GM12878 (cell line): ENCODE measurements at regions not wholly inside any gene's neighbourhood (a gene's known extent, or its start where the extent isn't known, plus 50 kb on each side); places are given as distances from the start of the nearest gene placed in this dataset.

Source experiments
- ATAC-seq: fragments of 200-7000 bp; cut with Tn5 transposase; 3 replicates; pipeline ENCODE4 v1.9.1; 2020; ENCODE audit warnings: mild to moderate bottlenecking, moderate library complexity
- BruUV-seq: library from RNA; stranded (reverse); fragments of 400-500 nt; replicated peaks from 2 replicates; lab custom pipeline; 2021; lab: Mats Ljungman, UMichigan
- CTCF ChIA-PET: fragments of 300-600 bp; sonication (Branson Sonifier 250); formaldehyde crosslinking; extraction: SDS; loops from one replicate; lab custom pipeline; 2021; ENCODE audit warnings: inconsistent platforms; lab: Yijun Ruan, JAX
- POLR2A ChIA-PET: fragments of 350-600 bp; formaldehyde crosslinking; extraction: SDS; loops from one replicate; lab custom pipeline; 2021; ENCODE audit warnings: inconsistent platforms; lab: Charles Lee
- RAD21 ChIA-PET: fragments of 300-600 bp; sonication (Branson Sonifier 250); formaldehyde crosslinking; loops from one replicate; lab custom pipeline; 2023; ENCODE audit warnings: antibody characterized with exemption; ENCODE audit not compliant: unreplicated experiment; lab: Charles Lee
- SMC1A ChIA-PET: fragments of 300-600 bp; sonication (Branson Sonifier 250); formaldehyde crosslinking; loops from one replicate; lab custom pipeline; 2023; ENCODE audit not compliant: unreplicated experiment, uncharacterized antibody; lab: Charles Lee
- DNase-seq: peaks from one replicate; pipeline ENCODE4 v3.0.0-alpha.2; 2011; ENCODE audit warnings: low read depth, low spot score
- FAIRE-seq: peaks from 3 replicates; lab custom pipeline; 2011; peaks lifted over from hg19 to GRCh38; lab: Jason Lieb, UNC
- H2AFZ ChIP-seq: 2 replicates; pipeline ENCODE4 v1.6.0; 2011; ENCODE audit warnings: low read depth, low read length, control low read depth; ENCODE audit not compliant: control insufficient read depth
- H3K27ac ChIP-seq: 2 replicates; pipeline ENCODE4 v1.5.1; 2011; ENCODE audit warnings: control low read depth; ENCODE audit not compliant: control insufficient read depth, insufficient read depth
- H3K27me3 ChIP-seq, 2 experiments: replicated peaks in 1 of 2; 2 replicates each; pipeline versions ENCODE4 v1.6.0 to v1.6.1; 2011; ENCODE audit warnings: low read length in 1 of 2; ENCODE audit not compliant: control insufficient read depth in 2 of 2, insufficient read depth in 2 of 2
- H3K36me3 ChIP-seq, 2 experiments: 2 replicates each; pipeline ENCODE4 v1.5.1; 2011; ENCODE audit warnings: low read length in 1 of 2; ENCODE audit not compliant: control insufficient read depth in 2 of 2, insufficient read depth in 2 of 2
- H3K4me1 ChIP-seq: 2 replicates; pipeline ENCODE4 v1.6.1; 2011; ENCODE audit warnings: mild to moderate bottlenecking, low read length, moderate library complexity, mixed read lengths; ENCODE audit not compliant: control insufficient read depth, insufficient read depth
- H3K4me2 ChIP-seq: 2 replicates; pipeline ENCODE4 v1.6.0; 2011; ENCODE audit warnings: control low read depth; ENCODE audit not compliant: control insufficient read depth, insufficient read depth
- H3K4me3 ChIP-seq: fragments of 200-600 bp; sonication (generic); 2 replicates; pipeline ENCODE4 v1.5.1; 2016
- H3K79me2 ChIP-seq: 2 replicates; pipeline ENCODE4 v1.6.0; 2011; ENCODE audit warnings: low read length; ENCODE audit not compliant: control insufficient read depth, insufficient read depth
- H3K9ac ChIP-seq: 2 replicates; pipeline ENCODE4 v1.8.0; 2011; ENCODE audit warnings: low read length, control low read depth, mixed read lengths; ENCODE audit not compliant: control insufficient read depth, insufficient read depth
- H3K9me3 ChIP-seq: replicated peaks from 3 replicates; pipeline ENCODE4 v1.5.1; 2011; ENCODE audit warnings: mild to moderate bottlenecking, low read length; ENCODE audit not compliant: control insufficient read depth, insufficient read depth
- H4K20me1 ChIP-seq: 2 replicates; pipeline ENCODE4 v1.6.0; 2011; ENCODE audit not compliant: control insufficient read depth, insufficient read depth
- ATF3 ChIP-seq: IDR thresholded peaks from 2 replicates; pipeline ENCODE4 v1.6.1; 2011; ENCODE audit warnings: low read depth, mild to moderate bottlenecking, low read length, moderate library complexity, borderline replicate concordance; ENCODE audit errors: extremely low read depth
- ATF7 ChIP-seq: fragments of 450-650 bp; IDR thresholded peaks from 2 replicates; pipeline ENCODE4 v1.6.1; 2016; ENCODE audit warnings: low read depth, mild to moderate bottlenecking
- BACH1 ChIP-seq: fragments of 450-650 bp; IDR thresholded peaks from 2 replicates; pipeline ENCODE4 v1.6.1; 2017; ENCODE audit warnings: mild to moderate bottlenecking, borderline replicate concordance
- BMI1 ChIP-seq: fragments of 450-650 bp; IDR thresholded peaks from 2 replicates; pipeline ENCODE4 v1.6.1; 2016; ENCODE audit warnings: mild to moderate bottlenecking, moderate library complexity, borderline replicate concordance
- CBX3 ChIP-seq: fragments of 200-600 bp; sonication (generic); IDR thresholded peaks from 2 replicates; pipeline ENCODE4 v1.6.1; 2016; ENCODE audit warnings: low read depth, borderline replicate concordance
- CHD1 ChIP-seq: IDR thresholded peaks from 2 replicates; pipeline ENCODE4 v1.6.1; 2012; ENCODE audit warnings: low read depth, low read length, improper control_type of control experiment
- HSF1 ChIP-seq: fragments of 150-350 bp; IDR thresholded peaks from 2 replicates; pipeline ENCODE4 v1.6.1; 2014; ENCODE audit warnings: mild to moderate bottlenecking, low read depth, low read length
- KLF5 ChIP-seq: fragments of 450-650 bp; IDR thresholded peaks from 2 replicates; pipeline ENCODE4 v1.6.1; 2014; ENCODE audit warnings: mild to moderate bottlenecking; ENCODE audit not compliant: partially characterized antibody
- MTA3 ChIP-seq: IDR thresholded peaks from 2 replicates; pipeline ENCODE4 v1.6.1; 2012; ENCODE audit warnings: low read length, inconsistent platforms, borderline replicate concordance
- PAX5 ChIP-seq: IDR thresholded peaks from 2 replicates; pipeline ENCODE4 v1.6.1; 2011; ENCODE audit warnings: low read depth, low read length, borderline replicate concordance
- POLR2AphosphoS2 ChIP-seq: IDR thresholded peaks from 2 replicates; pipeline ENCODE4 v1.6.1; 2011; ENCODE audit warnings: low read depth, mild to moderate bottlenecking, low read length, improper control_type of control experiment, moderate library complexity
- POU2F2 ChIP-seq: IDR thresholded peaks from 3 replicates; pipeline ENCODE4 v1.6.1; 2011; ENCODE audit warnings: low read depth, mild to moderate bottlenecking, low read length, borderline replicate concordance
- SMAD5 ChIP-seq: IDR thresholded peaks from 2 replicates; pipeline ENCODE4 v1.6.1; 2016; ENCODE audit warnings: antibody characterized with exemption, low read depth
- USF1 ChIP-seq: IDR thresholded peaks from 2 replicates; pipeline ENCODE4 v1.6.1; 2011; ENCODE audit warnings: borderline replicate concordance, low read depth, mild to moderate bottlenecking, moderate library complexity, mixed read lengths, low read length; ENCODE audit not compliant: insufficient read depth; ENCODE audit errors: extremely low read length
- ZBED1 ChIP-seq: IDR thresholded peaks from 2 replicates; pipeline ENCODE4 v1.6.1; 2016; ENCODE audit warnings: borderline replicate concordance
- ZNF622 ChIP-seq: fragments of 450-650 bp; IDR thresholded peaks from 2 replicates; pipeline ENCODE4 v1.6.1; 2017; ENCODE audit warnings: mild to moderate bottlenecking, inconsistent platforms
- WGBS: methylation state at CpG from one replicate; pipeline ENCODE4 v1.1.6; 2016; ENCODE audit warnings: low lambda C conversion rate; ENCODE audit not compliant: insufficient replicate concordance, insufficient coverage; ENCODE audit errors: missing lambda C conversion rate; 5-methylcytosine and 5-hydroxymethylcytosine counted together
- in situ Hi-C: fragments of 300-500 bp; cut with MboI; formaldehyde crosslinking; loops from 9 replicates; pipeline ENCODE4 v1.14.3; 2018; ENCODE audit warnings: mixed read lengths
- intact Hi-C: fragments of 100-400 bp; cut with micrococcal nuclease; formaldehyde crosslinking; loops from one replicate; pipeline ENCODE4 v1.14.2; 2022; ENCODE audit not compliant: unreplicated experiment

GRCh38 chr20:60400567-60400966 is 442.3 kb downstream of the CDH26 start:
- BruUV-seq = no TSS peak
- H3K4me1 ChIP-seq = no peaks in the 10 kb centered on the region
- in situ Hi-C loops (no loop called here), intact Hi-C loops (no loop called here)
- POLR2A ChIA-PET = no interaction called here
- TF ChIP-seq POU2F2 = no peak
- no peak for TF ChIP-seq MTA3
- TF ChIP-seq KLF5 = no peak
- no peak for TF ChIP-seq PAX5
- H3K9ac ChIP-seq = no peak overlapping the region
- no peaks in the 10 kb centered on the region for H3K27me3 ChIP-seq
- RAD21 ChIA-PET = no interaction called here
- FAIRE-seq = no peak
- H3K9me3 ChIP-seq = no peaks in the 10 kb centered on the region; the same call in 1 of the 3 replicates
- H2AFZ ChIP-seq = no peak overlapping the region
- no peak for DNase-seq
- no peaks in the 10 kb centered on the region for H4K20me1 ChIP-seq
- CTCF ChIA-PET = no interaction called here
- H3K79me2 ChIP-seq = no peaks in the 10 kb centered on the region
- H3K4me2 ChIP-seq = no peak overlapping the region
- 36% methylated on average over 1 of the region's 1 CpG for whole genome bisulfite sequencing
- H3K27ac ChIP-seq = no peak overlapping the region
- no peak overlapping the region for H3K4me3 ChIP-seq
- SMC1A ChIA-PET = no interaction called here
- ATAC-seq = no peak
- no peaks in the 10 kb centered on the region for H3K36me3 ChIP-seq

- under 1% methylated on average over 8 of the region's 8 CpGs for WGBS
- Histone ChIP-seq H3K4me2 (no peak overlapping the region), H4K20me1 (no peaks in the 10 kb centered on the region), H3K36me3 (no peaks in the 10 kb centered on the region), H3K9ac (no peak overlapping the region), H3K9me3 (no peaks in the 10 kb centered on the region; the same call in 1 of the 3 replicates), H2AFZ (no peak overlapping the region), H3K79me2 (no peaks in the 10 kb centered on the region), H3K4me1 (no peaks in the 10 kb centered on the region), H3K27ac (no peak overlapping the region), H3K27me3 (no peaks in the 10 kb centered on the region), H3K4me3 (no peak overlapping the region)
- intact Hi-C loops = no loop called here
- ATAC-seq = no peak
- POLR2A ChIA-PET = no interaction called here
- RAD21 ChIA-PET = no interaction called here
- SMC1A ChIA-PET = interaction anchor here (0.6 kb wide), 1 partner anchor 843 kb away, joined by 3 read pairs; no protein-coding TSS in a partner anchor
- no peak for FAIRE-seq
- no TSS peak for BruUV-seq
- DNase-seq = no peak
- CTCF ChIA-PET = no interaction called here
- in situ Hi-C loops = no loop called here
- TF ChIP-seq BACH1 (no peak), ATF7 (no peak), ZBED1 (no peak), USF1 (no peak), POLR2AphosphoS2 (no peak), ATF3 (no peak), SMAD5 (no peak), HSF1 (no peak), CBX3 (no peak), BMI1 (no peak), ZNF622 (no peak), CHD1 (no peak)
Observed at GRCh38 chr20:60402189-60403058, 444.2 kb downstream of the CDH26 start.
